A549 (cell line): ENCODE measurements at regions not wholly inside any gene's neighbourhood (a gene's known extent, or its start where the extent isn't known, plus 50 kb on each side); places are given as distances from the start of the nearest gene placed in this dataset.

Experiments
- BCL3 ChIP-seq: fragments of >200 bp; sonication (Bioruptor Twin); formaldehyde crosslinking; IDR thresholded peaks from 3 replicates; pipeline ENCODE4 v1.6.1; 2016
- CEBPB ChIP-seq, 2 experiments: fragments of >200 bp in 1 of 2; sonication (Bioruptor Twin) in 1 of 2; formaldehyde crosslinking in 1 of 2; IDR thresholded peaks; 2 replicates each; pipeline ENCODE4 v1.6.1; 2012 to 2016
- CHD4 ChIP-seq: fragments of 200-600 bp; sonication (generic); IDR thresholded peaks from 2 replicates; pipeline ENCODE4 v1.6.1; 2016; ENCODE audit warnings: antibody characterized with exemption, mild to moderate bottlenecking, borderline replicate concordance
- CTCF ChIP-seq: fragments of >200 bp; sonication (Bioruptor Twin); formaldehyde crosslinking; IDR thresholded peaks from 3 replicates; pipeline ENCODE4 v1.5.1; 2016
- JUN ChIP-seq, 2 experiments: fragments of >200 bp; sonication (Bioruptor Twin); formaldehyde crosslinking; IDR thresholded peaks; 2 replicates in 1 of 2; 3 replicates in 1 of 2; pipeline ENCODE4 v1.6.1; 2016 to 2017
- JUNB ChIP-seq: fragments of >200 bp; sonication (Bioruptor Twin); formaldehyde crosslinking; IDR thresholded peaks from 2 replicates; pipeline ENCODE4 v1.6.1; 2016
- NPAS2 ChIP-seq: fragments of 250-450 bp; sonication (Bioruptor Pico); IDR thresholded peaks from 2 replicates; pipeline ENCODE4 v1.8.0; 2022; ENCODE audit warnings: mild to moderate bottlenecking, moderate library complexity, borderline replicate concordance
- NR3C1 ChIP-seq: fragments of >200 bp; sonication (Bioruptor Twin); formaldehyde crosslinking; IDR thresholded peaks from 3 replicates; pipeline ENCODE4 v1.6.1; 2017
- POLR2AphosphoS2 ChIP-seq: conservative IDR thresholded peaks from 2 replicates; pipeline ENCODE4 v1.6.1; 2012; ENCODE audit warnings: low read length, improper control_type of control experiment, inconsistent platforms
- REST ChIP-seq: fragments of 200-600 bp; sonication (generic); IDR thresholded peaks from 2 replicates; pipeline ENCODE4 v1.6.1; 2016; ENCODE audit warnings: antibody characterized with exemption, mild to moderate bottlenecking, moderate library complexity
- RFX5 ChIP-seq: fragments of 450-650 bp; IDR thresholded peaks from 2 replicates; pipeline ENCODE4 v1.7.1; 2014; ENCODE audit warnings: antibody characterized with exemption, mild to moderate bottlenecking, moderate library complexity
- TF ChIP-seq, protein P1 (sequence below): IDR thresholded peaks from 2 replicates; pipeline ENCODE4 v1.6.1; 2012
- TF ChIP-seq, protein P2 (sequence below): fragments of 250-450 bp; sonication (Bioruptor Pico); IDR thresholded peaks from 2 replicates; pipeline ENCODE4 v1.5.0; 2021; ENCODE audit warnings: mild to moderate bottlenecking, moderate library complexity, borderline replicate concordance

GRCh38 chr6:126526547-126526946 is 186.6 kb downstream of the CENPW start:
- TF ChIP-seq CTCF (no peak), REST (no peak), RFX5 (no peak), JUN (IDR thresholded peaks at IDR 0.05) (no peak), CEBPB (IDR thresholded peaks at IDR 0.05) (no peak), JUNB (no peak), BCL3 (no peak), NPAS2 (CRISPR knock-in tag) (no peak), CHD4 (no peak), POLR2AphosphoS2 (no peak), NR3C1 (no peak)
- TF ChIP-seq, protein P1, sequence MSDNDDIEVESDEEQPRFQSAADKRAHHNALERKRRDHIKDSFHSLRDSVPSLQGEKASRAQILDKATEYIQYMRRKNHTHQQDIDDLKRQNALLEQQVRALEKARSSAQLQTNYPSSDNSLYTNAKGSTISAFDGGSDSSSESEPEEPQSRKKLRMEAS: no peak
- TF ChIP-seq, protein P2, sequence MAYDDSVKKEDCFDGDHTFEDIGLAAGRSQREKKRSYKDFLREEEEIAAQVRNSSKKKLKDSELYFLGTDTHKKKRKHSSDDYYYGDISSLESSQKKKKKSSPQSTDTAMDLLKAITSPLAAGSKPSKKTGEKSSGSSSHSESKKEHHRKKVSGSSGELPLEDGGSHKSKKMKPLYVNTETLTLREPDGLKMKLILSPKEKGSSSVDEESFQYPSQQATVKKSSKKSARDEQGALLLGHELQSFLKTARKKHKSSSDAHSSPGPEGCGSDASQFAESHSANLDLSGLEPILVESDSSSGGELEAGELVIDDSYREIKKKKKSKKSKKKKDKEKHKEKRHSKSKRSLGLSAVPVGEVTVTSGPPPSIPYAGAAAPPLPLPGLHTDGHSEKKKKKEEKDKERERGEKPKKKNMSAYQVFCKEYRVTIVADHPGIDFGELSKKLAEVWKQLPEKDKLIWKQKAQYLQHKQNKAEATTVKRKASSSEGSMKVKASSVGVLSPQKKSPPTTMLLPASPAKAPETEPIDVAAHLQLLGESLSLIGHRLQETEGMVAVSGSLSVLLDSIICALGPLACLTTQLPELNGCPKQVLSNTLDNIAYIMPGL (CRISPR knock-in tag): no peak
